ENCODE measurements at regions not wholly inside any gene's neighbourhood (a gene's known extent, or its start where the extent isn't known, plus 50 kb on each side); places are given as distances from the start of the nearest gene placed in this dataset.
"Not testable (repeated sequence)": the region's sequence is repeated elsewhere in the genome, so short reads cannot be mapped to it uniquely, and the experiment has no call there.

GRCh38 chr1:228941666-228942065 lies 206.4 kb downstream of the RHOU start:
- no peak for DNase-seq

DNA sequence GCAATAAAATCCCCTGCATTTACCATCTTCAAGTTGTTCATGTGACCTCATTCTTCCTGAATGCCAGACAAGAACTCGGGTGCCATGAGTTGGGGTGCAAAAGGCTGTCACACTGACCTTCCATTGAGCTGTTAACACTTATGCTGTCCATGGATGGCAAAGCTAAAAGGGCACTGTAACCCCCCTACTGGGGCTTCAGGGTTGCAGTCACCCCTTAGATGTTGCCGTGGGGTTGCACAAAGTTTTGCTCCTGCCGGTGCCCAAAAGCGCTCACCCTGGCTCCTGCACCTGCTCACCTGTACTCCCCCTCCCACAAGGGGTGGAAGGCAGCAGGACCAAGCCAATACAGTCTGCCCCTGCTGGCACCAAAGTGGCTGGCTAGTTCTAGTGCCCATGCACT lies 208.2 kb downstream of the RHOU start:
- DNase-seq: no peak

- DNase-seq: peak; percentile 19
Observed at GRCh38 chr1:228944296-228944695, 209.0 kb downstream of the RHOU start.

DNA sequence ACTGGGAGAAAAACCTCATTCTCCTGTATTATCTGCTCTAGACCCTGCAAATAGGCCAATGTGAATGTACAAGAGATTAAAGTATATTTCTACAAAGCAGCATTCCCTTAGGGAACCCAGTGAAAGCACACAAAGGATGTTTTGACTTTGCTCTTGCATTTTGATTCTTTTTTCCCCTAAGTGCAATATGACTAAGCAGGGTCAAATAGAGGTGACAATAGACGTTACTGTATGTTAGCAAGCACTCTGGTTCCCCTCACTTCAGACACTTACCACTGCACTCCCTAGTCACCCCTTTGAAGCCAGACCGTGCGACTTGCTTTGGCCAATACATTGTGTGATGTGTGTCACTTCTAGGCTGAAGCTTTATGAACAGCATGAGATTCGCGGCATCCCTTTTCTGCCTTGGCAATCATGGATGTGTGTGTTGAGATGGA lies 209.7 kb downstream of the RHOU start:
- DNase-seq: no peak

GRCh38 chr1:228945885-228946284 lies 210.6 kb downstream of the RHOU start:
- no peak for DNase-seq

DNA sequence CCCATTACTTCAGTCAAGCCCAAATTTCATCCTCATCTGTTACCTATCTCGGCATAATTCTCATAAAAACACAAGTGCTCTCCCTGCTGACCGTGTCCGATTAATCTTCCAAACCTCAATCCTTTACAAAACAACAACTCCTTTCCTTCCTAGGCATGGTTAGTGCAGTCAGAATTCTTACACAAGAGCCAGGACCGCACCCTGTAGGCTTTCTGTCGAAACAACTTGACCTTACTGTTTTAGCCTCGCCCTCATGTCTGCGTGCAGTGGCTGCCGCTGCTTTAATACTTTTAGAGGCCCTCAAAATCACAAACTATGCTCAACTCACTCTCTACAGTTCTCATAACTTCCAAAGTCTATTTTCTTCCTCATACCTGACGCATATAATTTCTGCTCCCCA lies 214.3 kb downstream of the RHOU start:
- DNase-seq: not testable (repeated sequence)

- DNase-seq: no peak
Observed at GRCh38 chr1:228953207-228953606, 217.9 kb downstream of the RHOU start.

DNA sequence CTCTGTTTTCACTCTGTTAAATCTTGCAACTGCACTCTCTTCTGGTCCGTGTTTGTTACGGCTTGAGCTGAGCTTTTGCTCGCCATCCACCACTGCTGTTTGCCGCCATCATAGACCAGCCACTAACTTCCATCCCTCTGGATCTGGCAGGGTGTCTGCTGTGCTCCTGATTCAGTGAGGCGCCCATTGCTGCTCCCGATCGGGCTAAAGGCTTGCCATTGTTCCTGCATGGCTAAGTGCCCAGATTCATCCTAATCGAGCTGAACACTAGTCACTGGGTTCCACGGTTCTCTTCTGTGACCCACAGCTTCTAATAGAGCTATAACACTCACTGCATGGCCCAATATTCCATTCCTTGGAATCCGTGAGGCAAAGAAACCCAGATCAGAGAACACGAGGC lies 218.5 kb downstream of the RHOU start:
- DNase-seq: not testable (repeated sequence)

DNA sequence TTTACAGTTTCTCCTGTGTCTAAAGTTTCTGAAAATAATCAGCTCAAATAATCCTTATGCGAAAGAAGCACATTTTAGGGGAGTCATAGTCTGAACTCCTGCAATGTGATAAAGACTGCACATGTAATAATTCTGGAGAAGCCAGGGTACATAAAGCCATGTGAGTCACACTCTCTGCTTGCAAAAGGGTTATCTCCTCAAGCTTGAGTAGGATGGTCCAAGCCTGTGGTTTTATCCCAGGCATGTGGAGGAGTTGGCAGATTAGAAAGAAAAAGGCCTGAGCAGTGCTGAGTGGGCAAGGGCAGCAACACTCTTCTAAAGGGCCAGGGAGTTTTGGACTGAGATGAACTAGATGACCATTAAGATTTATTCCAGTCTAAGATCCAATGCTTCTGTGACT lies 220.4 kb downstream of the RHOU start:
- no peak for DNase-seq

DNA sequence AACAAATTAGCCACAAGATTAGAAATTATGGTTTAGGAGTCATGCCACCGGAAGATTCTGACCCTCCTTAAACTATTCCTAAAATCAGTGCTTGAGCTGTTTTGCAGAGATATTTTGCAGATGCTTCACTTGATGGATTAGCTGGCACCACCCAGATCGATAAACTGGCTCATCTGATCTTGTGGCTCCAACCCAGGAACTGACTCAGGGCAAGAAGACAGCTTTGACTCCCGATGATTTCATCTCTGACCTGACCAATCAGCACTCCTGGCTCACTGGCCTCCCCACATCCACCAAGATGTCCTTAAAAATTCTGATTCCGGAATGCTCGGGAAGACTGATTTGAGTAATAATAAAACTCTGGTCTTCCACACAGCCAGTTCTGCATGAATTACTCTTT lies 221.6 kb downstream of the RHOU start:
- DNase-seq: no peak

- peak; percentile 70 for DNase-seq
Observed at GRCh38 chr1:228957535-228957934, 222.3 kb downstream of the RHOU start.

GRCh38 chr1:228958121-228958520 lies 222.8 kb downstream of the RHOU start:
- no peak for DNase-seq

DNA sequence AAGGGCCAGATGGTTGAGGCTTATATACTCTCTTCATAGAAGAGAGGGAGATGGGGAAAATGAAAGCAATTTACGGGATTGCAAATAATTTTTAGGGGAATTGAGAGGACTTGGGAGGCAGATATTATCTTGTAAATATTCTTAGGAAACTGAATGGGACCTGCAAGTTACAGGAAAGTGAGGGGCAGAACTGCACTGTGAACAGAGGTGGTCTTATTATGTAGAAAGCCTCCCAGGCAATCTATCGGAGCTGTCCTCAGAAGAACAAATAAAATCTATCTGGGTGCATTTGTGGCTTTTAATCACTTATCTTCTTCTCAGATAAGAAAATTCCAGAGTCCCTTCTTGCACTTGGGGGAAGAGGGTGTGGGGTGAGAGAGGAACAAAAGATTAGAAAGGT lies 223.5 kb downstream of the RHOU start:
- DNase-seq: no peak

DNA sequence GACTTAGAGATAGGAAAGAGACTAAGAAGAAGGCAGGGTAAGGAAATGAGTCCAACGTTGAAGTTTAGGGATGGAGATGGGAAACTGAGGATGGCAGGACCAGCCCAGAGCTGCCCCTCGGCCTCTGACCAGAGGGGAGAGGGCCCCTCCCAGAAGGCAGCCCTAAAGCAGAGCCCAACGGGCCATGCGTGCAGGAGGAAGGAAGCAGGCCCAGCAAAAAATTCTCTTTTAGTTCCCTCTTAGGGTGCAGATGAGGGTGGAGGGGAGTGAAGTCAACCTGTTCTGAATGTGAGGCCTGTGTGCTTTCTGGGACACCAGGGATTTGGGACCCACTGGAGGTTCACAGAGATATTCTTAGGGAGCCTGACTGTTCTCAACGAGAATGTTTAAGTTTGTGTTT lies 225.4 kb downstream of the RHOU start:
- DNase-seq: no peak

DNA sequence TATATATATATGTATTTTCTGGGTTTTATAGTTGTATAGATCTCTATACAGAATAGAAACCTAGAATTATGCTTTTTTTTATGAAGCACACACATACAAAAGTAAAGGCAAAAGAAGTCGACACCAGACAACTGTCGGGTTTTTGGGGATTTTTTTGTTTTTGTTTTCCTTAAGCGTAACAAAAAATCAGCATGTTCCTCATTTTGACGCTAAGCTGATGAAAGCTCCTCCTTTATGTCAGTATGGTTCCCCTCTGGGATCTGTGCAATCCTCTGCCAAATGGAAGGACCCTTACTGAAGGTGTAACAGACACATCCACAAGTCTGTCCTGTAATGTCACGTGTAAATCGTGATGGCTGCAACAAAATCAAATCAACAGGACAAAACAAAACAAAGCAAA lies 226.2 kb downstream of the RHOU start:
- no peak for DNase-seq

DNA sequence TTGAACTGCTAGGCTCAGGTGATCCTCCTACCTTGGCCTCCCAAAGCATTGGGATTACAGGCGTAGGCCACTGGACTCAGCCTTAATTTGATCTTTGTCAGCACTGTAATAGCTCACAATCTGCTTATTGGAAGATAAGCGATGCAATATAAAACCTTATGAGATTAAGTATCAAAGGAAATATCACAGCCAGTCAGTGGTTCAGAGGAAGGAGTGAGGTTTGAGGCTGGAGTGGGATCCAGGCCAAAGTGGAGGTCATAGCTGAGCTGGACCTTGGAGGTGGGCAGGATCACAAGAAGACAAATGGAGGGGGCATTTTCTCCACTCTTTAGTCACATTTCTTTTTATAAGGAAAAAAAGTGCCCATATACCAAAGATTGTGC lies 228.5 kb downstream of the RHOU start:
- DNase-seq: no peak

- DNase-seq: peak; percentile 51
Observed at GRCh38 chr1:228964178-228965089, 229.2 kb downstream of the RHOU start.

DNA sequence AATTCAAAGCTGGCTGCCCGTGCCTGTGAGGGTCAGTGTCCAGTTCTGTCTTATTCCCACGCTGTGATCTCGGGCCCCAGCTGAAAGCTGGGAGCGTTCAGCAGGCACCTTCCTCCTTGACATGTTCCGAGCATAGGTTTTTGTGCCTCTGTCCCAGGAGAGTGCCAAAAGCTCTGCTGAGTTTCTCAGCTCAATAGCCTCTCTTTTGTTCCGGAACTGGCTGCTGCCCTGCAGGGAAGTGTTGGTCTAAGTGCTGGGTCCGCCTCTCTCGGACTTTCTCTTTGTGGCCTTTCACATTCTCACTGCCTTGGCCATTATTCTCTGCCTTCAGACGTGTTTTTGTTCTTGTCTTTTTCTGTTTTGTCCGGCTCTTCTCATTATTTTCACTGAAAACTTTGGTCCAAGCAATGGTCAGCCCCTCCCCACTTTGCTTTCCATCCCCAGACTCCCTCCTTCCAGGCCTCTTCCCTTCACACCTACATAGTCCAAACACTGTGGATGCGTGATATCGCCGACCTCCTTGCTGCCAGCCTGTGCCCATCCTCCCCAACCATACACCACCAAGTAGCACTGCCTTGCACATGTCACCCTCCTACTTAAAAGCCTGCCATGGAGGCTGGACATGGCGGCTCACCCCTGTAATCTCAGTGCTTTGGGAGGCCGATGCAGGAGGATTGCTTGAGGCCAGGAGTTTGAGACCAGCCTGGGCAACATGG lies 233.8 kb downstream of the RHOU start:
- no peak for DNase-seq

DNA sequence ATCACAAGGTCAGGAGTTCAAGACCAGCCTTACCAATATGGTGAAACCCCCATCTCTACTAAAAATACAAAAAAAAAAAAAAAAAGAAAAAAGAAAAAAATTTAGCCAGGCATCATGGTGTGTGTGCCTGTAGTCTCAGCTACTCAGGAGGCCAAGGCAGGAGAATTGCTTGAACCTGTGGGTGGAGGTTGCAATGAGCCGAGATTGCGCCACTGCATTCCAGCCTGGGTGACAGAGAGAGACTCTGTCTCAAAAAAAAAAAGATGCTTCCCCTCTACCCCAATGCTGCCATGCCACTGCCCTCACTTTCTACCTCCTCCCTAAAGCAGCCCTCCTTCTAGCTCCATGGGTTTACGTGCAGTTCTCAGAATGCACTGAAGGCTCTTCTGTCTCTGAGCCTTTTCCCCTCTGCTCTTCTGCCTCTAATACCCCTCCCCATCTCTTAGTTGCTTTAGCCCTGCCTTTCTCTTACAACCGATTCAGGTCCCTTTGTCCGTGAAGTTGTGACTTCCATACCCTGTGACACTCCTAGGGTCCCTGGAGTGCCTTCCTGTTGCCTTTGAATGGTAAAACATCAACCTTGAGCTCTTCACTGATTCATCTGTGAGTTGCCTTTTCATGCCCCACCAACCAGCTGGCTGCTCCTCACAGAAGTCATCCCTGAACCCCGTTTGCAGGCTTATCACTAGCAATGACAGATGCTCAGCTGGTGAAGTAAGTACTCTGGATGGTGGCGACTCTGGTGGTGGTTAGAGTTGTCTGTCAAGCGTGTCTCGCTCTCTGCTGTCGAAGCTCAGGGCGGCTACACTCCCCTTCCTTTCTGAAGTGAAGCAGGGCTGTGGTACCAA lies 234.9 kb downstream of the RHOU start:
- DNase-seq: no peak

DNA sequence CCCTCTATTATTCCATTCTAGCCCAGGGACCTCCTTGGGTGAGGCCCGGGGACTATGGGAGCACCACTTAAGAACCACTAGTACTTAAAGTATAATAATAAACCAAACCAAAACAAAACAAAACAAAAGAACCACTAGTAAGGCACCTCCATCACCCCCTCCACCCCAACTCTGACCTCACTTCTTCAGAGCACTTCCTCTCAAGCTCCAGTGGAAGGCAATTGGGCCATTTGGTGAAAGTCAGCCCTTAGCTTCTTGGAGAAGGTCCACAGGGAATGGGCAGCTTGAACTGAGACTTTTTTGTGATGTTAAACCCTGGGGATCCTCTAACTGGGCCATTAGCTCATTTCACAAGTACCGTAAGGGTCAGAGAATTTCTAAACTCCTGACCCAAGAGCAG lies 237.3 kb downstream of the RHOU start:
- DNase-seq: no peak

- DNase-seq: no peak
Observed at GRCh38 chr1:228974273-228974672, 239.0 kb downstream of the RHOU start.

DNA sequence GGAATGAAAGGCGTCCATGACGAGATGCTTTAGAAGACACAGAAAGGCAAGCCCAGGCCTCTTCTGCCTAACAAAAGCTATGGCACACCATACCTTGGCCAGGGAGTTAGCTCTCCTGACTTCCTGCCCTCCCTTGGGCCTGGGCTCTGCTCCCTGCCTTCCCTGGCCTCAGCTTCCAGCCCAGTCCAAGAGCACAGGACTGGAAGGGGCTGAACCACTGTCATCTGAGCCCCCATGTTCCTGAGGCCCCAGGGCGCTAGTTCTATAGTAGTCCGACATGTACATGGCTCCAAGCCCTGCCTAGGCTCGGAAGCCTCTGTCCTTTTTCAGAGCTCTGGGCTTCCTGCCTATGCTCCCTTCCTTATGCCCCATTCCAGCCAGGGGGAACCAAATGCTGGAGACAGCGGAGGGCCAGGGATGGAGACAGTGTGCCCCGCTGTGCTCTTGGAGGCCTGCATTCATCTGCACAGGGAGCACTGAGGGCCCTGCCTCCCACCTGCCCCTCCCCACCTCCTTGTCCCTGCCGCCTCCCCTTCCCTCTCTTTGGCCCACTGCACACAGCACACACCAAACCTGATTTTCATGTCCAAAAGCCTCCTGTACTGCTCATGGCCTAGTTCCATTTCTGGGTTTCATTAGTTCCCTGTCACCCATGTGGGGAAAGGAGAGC lies 240.1 kb downstream of the RHOU start:
- no peak for DNase-seq
